Naive thymus-derived CD4-positive, alpha-beta T cell (primary cell): ENCODE measurements at regions not wholly inside any gene's neighbourhood (a gene's known extent, or its start where the extent isn't known, plus 50 kb on each side); places are given as distances from the start of the nearest gene placed in this dataset.

Experiments used
- ATAC-seq: fragments of 150-1000 bp; cut with Tn5 transposase; 2 replicates; pipeline ENCODE4 v1.10.0; 2021; ENCODE audit warnings: mild to moderate bottlenecking, moderate library complexity
- CTCF ChIA-PET: fragments of 350-600 bp; sonication (Branson Sonifier 250); formaldehyde crosslinking; loops from one replicate; lab custom pipeline; 2021; ENCODE audit warnings: antibody characterized with exemption; lab: Charles Lee
- POLR2A ChIA-PET: fragments of 350-600 bp; sonication (Branson Sonifier 250); formaldehyde crosslinking; loops from one replicate; lab custom pipeline; 2021; ENCODE audit warnings: antibody characterized with exemption, inconsistent platforms; lab: Charles Lee
- DNase-seq, 9 donors: peaks; one replicate each; pipeline versions ENCODE4 v3.0.0 to v3.0.0-alpha.2; 2020 to 2022; ENCODE audit warnings: mixed read lengths in 1 of 9
- H3K27ac ChIP-seq: one replicate; pipeline ENCODE4 v1.7.0; 2013; ENCODE audit warnings: mild to moderate bottlenecking, low read depth, low read length, moderate library complexity
- H3K27me3 ChIP-seq, 2 donors: one replicate each; pipeline ENCODE4 v1.7.0; 2013; ENCODE audit warnings: low read length in 2 of 2, mild to moderate bottlenecking in 2 of 2, moderate library complexity in 2 of 2; ENCODE audit not compliant: control insufficient read depth in 2 of 2, insufficient read depth in 2 of 2
- H3K36me3 ChIP-seq, 3 experiments: 1 replicate in 2 of 3; 2 replicates in 1 of 3; pipeline ENCODE4 v1.7.0; 2013; ENCODE audit warnings: low read length in 3 of 3, mild to moderate bottlenecking in 3 of 3, moderate library complexity in 1 of 3; ENCODE audit not compliant: insufficient read depth in 3 of 3, control insufficient read depth in 2 of 3
- H3K4me1 ChIP-seq, 2 donors: one replicate each; pipeline ENCODE4 v1.7.0; 2013; ENCODE audit warnings: low read length in 2 of 2, mild to moderate bottlenecking in 2 of 2, moderate library complexity in 1 of 2; ENCODE audit not compliant: control insufficient read depth in 2 of 2, insufficient read depth in 2 of 2
- H3K4me3 ChIP-seq: 2 replicates; pipeline ENCODE4 v1.7.0; 2013; ENCODE audit warnings: mild to moderate bottlenecking, low read length
- H3K9me3 ChIP-seq, 3 experiments: 1 replicate in 2 of 3; 2 replicates in 1 of 3; pipeline ENCODE4 v1.7.0; 2013; ENCODE audit warnings: low read length in 3 of 3; ENCODE audit not compliant: control insufficient read depth in 2 of 3
- H3K27ac Mint-ChIP-seq, 9 donors: one replicate each; pipeline ENCODE4 v1.8.0; 2020 to 2022; ENCODE audit warnings: mixed read lengths in 9 of 9, mild to moderate bottlenecking in 8 of 9, moderate library complexity in 5 of 9, inconsistent platforms in 2 of 9
- H3K27me3 Mint-ChIP-seq, 5 donors: one replicate each; pipeline ENCODE4 v1.8.0; 2021 to 2022; ENCODE audit warnings: mixed read lengths in 5 of 5, mild to moderate bottlenecking in 1 of 5
- H3K36me3 Mint-ChIP-seq, 5 donors: one replicate each; pipeline ENCODE4 v1.8.0; 2020 to 2022; ENCODE audit warnings: mixed read lengths in 5 of 5, mild to moderate bottlenecking in 3 of 5, inconsistent platforms in 1 of 5
- H3K4me1 Mint-ChIP-seq, 7 donors: one replicate each; pipeline ENCODE4 v1.8.0; 2020 to 2022; ENCODE audit warnings: mixed read lengths in 7 of 7, mild to moderate bottlenecking in 3 of 7, inconsistent platforms in 1 of 7
- H3K4me3 Mint-ChIP-seq, 10 donors: one replicate each; pipeline ENCODE4 v1.8.0; 2020 to 2022; ENCODE audit warnings: mild to moderate bottlenecking in 10 of 10, mixed read lengths in 10 of 10, moderate library complexity in 6 of 10, inconsistent platforms in 2 of 10
- H3K9me3 Mint-ChIP-seq, 11 donors: one replicate each; pipeline ENCODE4 v1.8.0; 2020 to 2022; ENCODE audit warnings: mixed read lengths in 11 of 11, mild to moderate bottlenecking in 4 of 11, inconsistent platforms in 1 of 11, moderate library complexity in 1 of 11
- intact Hi-C, 2 donors: fragments of 100-400 bp; cut with micrococcal nuclease; formaldehyde crosslinking; loops; one replicate each; pipeline ENCODE4 v1.15.1; 2023

- H3K27me3 Mint-ChIP-seq, result no peaks in the 10 kb centered on the region
- H3K4me1 Mint-ChIP-seq, result no peaks in the 10 kb centered on the region
- H3K4me3 Mint-ChIP-seq, result no peak overlapping the region
- POLR2A ChIA-PET, result no interaction called here
- intact Hi-C loops, result no loop called here
- ATAC-seq, result no peak
- no peak overlapping the region for H3K27ac Mint-ChIP-seq
- H3K9me3 ChIP-seq, result no peaks in the 10 kb centered on the region
- H3K4me3 ChIP-seq, result no peak overlapping the region
- no peak for DNase-seq
- H3K27me3 ChIP-seq, result no peaks in the 10 kb centered on the region
- no peaks in the 10 kb centered on the region for H3K36me3 Mint-ChIP-seq
- H3K36me3 ChIP-seq, result no peaks in the 10 kb centered on the region
- CTCF ChIA-PET, result no interaction called here
- no peaks in the 10 kb centered on the region for H3K4me1 ChIP-seq
- no peak overlapping the region for H3K27ac ChIP-seq
- H3K9me3 Mint-ChIP-seq, result peaks cover 0 to 6% (median 0%) of the 10 kb centered on the region in 11 donors
These were observed 1668.2 kb downstream of the HACE1 start for GRCh38 chr6:103191391-103192093.

DNA sequence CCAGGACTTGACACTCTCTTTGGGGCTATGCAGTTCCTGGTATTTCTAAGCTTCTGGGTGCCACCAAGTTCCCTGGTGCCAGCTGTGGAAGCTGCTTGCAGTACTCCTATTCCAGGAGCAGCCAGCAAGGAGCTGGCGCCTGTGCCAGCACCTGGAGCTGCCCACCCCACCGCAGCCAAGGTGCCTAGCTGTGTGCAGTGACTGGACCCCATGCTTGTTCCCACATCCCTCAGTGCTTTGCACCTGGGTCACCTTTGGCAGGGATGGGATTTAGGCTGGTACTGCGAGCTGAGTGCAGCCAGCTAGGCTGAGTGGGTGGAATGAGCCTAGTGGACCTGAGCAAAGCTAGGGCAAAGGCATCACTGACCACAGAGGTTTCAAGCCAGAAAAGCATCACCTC lies 1674.9 kb downstream of the HACE1 start:
- H3K4me1 Mint-ChIP-seq, result no peaks in the 10 kb centered on the region
- peaks cover 0 to 16% (median 0%) of the 10 kb centered on the region in 11 donors for H3K9me3 Mint-ChIP-seq
- Histone ChIP-seq H3K27me3 (no peaks in the 10 kb centered on the region), H3K36me3 (no peaks in the 10 kb centered on the region), H3K27ac (no peak overlapping the region), H3K4me3 (no peak overlapping the region), H3K9me3 (no peaks in the 10 kb centered on the region), H3K4me1 (no peaks in the 10 kb centered on the region)
- ATAC-seq, result no peak
- no peaks in the 10 kb centered on the region for H3K27me3 Mint-ChIP-seq
- no peak overlapping the region for H3K4me3 Mint-ChIP-seq
- ChIA-PET CTCF (no interaction called here), POLR2A (no interaction called here)
- intact Hi-C loops, result no loop called here
- H3K27ac Mint-ChIP-seq, result no peak overlapping the region
- DNase-seq, result no peak
- no peaks in the 10 kb centered on the region for H3K36me3 Mint-ChIP-seq

- Mint-ChIP-seq H3K4me3 (no peak overlapping the region), H3K36me3 (no peaks in the 10 kb centered on the region), H3K27ac (no peak overlapping the region)
These were observed 1675.8 kb downstream of the HACE1 start for GRCh38 chr6:103183831-103184411.

GRCh38 chr6:103178193-103178592 lies 1681.5 kb downstream of the HACE1 start:
- H3K27ac Mint-ChIP-seq, result no peak overlapping the region
- no peak for ATAC-seq
- Histone ChIP-seq H3K27me3 (no peaks in the 10 kb centered on the region), H3K4me1 (no peaks in the 10 kb centered on the region), H3K4me3 (no peak overlapping the region), H3K9me3 (no peaks in the 10 kb centered on the region), H3K36me3 (no peaks in the 10 kb centered on the region), H3K27ac (no peak overlapping the region)
- DNase-seq, result no peak
- H3K4me3 Mint-ChIP-seq, result no peak overlapping the region
- intact Hi-C loops, result no loop called here
- CTCF ChIA-PET, result no interaction called here
- no peaks in the 10 kb centered on the region for H3K4me1 Mint-ChIP-seq
- no peaks in the 10 kb centered on the region for H3K36me3 Mint-ChIP-seq
- H3K27me3 Mint-ChIP-seq, result peaks cover 0 to 3% (median 0%) of the 10 kb centered on the region in 5 donors
- H3K9me3 Mint-ChIP-seq, result peaks cover 0 to 20% (median 6%) of the 10 kb centered on the region in 11 donors
- POLR2A ChIA-PET, result no interaction called here

More at GRCh38 chr6:103183831-103184411, 1675.8 kb downstream of the HACE1 start:
- no peaks in the 10 kb centered on the region for H3K27me3 Mint-ChIP-seq
- no peak overlapping the region for H3K4me3 ChIP-seq
- CTCF ChIA-PET, result no interaction called here
- no peaks in the 10 kb centered on the region for H3K36me3 ChIP-seq
- POLR2A ChIA-PET, result no interaction called here
- H3K4me1 ChIP-seq, result no peaks in the 10 kb centered on the region
- intact Hi-C loops, result no loop called here
- H3K27me3 ChIP-seq, result no peaks in the 10 kb centered on the region
- no peak for DNase-seq
- H3K9me3 ChIP-seq, result no peaks in the 10 kb centered on the region
- H3K9me3 Mint-ChIP-seq, result peaks cover 0 to 16% (median 1%) of the 10 kb centered on the region in 11 donors
- H3K4me1 Mint-ChIP-seq, result no peaks in the 10 kb centered on the region
- no peak for ATAC-seq
- no peak overlapping the region for H3K27ac ChIP-seq

DNA sequence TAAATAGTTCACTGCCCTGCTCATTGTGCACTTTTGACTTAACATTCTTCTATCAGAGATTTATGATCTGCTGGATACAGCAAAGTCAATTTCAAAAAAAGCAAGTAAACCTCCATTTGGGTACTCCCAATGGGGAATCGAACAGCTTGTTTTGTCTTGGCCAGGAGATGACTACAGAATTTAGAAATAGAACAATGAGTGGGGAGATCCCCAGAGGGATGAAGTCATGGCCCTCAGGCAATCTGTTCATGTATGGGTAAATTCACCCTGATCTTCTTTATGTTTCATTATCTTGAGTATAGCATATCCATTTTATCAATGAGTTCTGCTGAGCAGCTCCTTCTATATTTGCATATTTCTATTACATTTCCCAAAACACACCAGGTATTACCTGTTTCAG lies 1681.9 kb downstream of the HACE1 start:
- DNase-seq, result no peak
- no peak overlapping the region for H3K27ac ChIP-seq
- no peaks in the 10 kb centered on the region for H3K4me1 Mint-ChIP-seq
- ChIA-PET CTCF (no interaction called here), POLR2A (no interaction called here)
- H3K36me3 ChIP-seq, result no peaks in the 10 kb centered on the region
- peaks cover 0 to 3% (median 0%) of the 10 kb centered on the region in 5 donors for H3K27me3 Mint-ChIP-seq
- H3K9me3 Mint-ChIP-seq, result peaks cover 0 to 16% (median 3%) of the 10 kb centered on the region in 11 donors
- no peaks in the 10 kb centered on the region for H3K36me3 Mint-ChIP-seq
- no peak for ATAC-seq
- intact Hi-C loops, result no loop called here
- no peaks in the 10 kb centered on the region for H3K4me1 ChIP-seq
- H3K27me3 ChIP-seq, result no peaks in the 10 kb centered on the region
- no peak overlapping the region for H3K27ac Mint-ChIP-seq
- no peak overlapping the region for H3K4me3 ChIP-seq
- no peaks in the 10 kb centered on the region for H3K9me3 ChIP-seq
- no peak overlapping the region for H3K4me3 Mint-ChIP-seq

- no peaks in the 10 kb centered on the region for H3K4me1 Mint-ChIP-seq
- Histone ChIP-seq H3K27me3 (no peaks in the 10 kb centered on the region), H3K4me1 (no peaks in the 10 kb centered on the region), H3K9me3 (no peaks in the 10 kb centered on the region), H3K36me3 (no peaks in the 10 kb centered on the region), H3K27ac (no peak overlapping the region), H3K4me3 (no peak overlapping the region)
- DNase-seq, result no peak
- ATAC-seq, result no peak
- H3K27me3 Mint-ChIP-seq, result peaks cover 0 to 3% (median 0%) of the 10 kb centered on the region in 5 donors
- no peaks in the 10 kb centered on the region for H3K36me3 Mint-ChIP-seq
- ChIA-PET POLR2A (no interaction called here), CTCF (no interaction called here)
- no peak overlapping the region for H3K27ac Mint-ChIP-seq
- peaks cover 0 to 8% (median 3%) of the 10 kb centered on the region in 11 donors for H3K9me3 Mint-ChIP-seq
- intact Hi-C loops, result no loop called here
- H3K4me3 Mint-ChIP-seq, result no peak overlapping the region
These were observed 1684.7 kb downstream of the HACE1 start for GRCh38 chr6:103175056-103175455.
